IPS DF 4.7 (cell line): ENCODE measurements at regions not wholly inside any gene's neighbourhood (a gene's known extent, or its start where the extent isn't known, plus 50 kb on each side); places are given as distances from the start of the nearest gene placed in this dataset.
"Not testable (repeated sequence)": the region's sequence is repeated elsewhere in the genome, so short reads cannot be mapped to it uniquely, and the experiment has no call there.

Source experiments
- DNase-seq: peaks from one replicate; pipeline ENCODE4 v3.0.0-alpha.2; 2013; ENCODE audit warnings: low spot score; ENCODE audit errors: extremely low read depth

DNA sequence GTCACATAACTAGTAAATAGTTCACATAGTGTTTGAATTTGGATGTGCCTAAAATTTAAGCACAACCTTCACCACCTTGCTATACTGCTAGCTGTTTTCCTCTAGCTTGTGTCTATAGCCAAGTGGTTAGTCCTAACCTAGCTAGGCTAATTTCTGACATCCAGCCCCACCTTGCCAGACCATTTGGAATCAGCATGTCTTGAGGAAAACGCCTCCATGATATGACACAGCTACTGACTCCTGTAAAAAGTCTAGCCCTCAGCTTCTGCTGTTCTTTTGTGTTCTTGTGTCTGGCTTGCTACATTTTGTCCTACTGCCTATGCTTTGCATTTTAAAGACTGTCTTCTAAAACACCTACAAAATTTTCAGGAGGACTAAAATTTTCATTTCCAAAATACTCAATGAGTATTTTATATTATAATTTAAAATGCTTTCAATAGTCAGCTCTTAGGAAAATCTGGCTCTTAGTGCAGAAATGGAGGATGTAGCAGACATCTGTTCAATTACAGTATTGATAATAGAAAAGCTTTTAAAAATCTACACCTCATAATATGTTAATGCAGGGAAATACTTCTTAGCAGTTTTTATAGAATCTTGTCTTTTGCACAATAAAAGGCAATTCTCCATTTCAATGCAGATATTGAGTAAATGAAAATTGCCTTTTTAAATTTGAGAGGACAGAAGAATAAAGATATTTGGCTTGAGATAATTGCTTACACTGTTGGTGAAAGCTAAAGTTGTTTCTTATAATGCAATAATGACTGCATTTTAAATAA is 160.8 kb upstream of the APP start:
- DNase-seq: no peak

DNA sequence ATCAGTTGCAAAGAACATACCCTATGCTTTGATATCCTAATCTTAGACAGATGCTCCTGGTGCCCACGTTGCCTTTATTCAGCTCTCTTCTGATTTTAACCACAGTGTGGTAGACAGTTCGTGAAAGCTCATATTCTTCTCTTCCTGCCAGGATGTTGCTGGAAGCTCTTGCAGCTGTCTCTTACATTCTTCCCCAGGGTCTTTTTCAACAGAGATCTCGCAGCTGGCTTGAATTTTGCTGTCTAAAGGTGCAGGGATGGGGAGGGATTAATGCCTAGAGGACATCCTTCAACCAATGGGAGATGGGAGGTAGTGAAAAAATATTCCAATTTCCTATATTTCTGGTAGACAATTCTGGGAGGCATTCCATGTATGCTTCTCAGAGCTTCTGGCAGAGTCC is 150.0 kb upstream of the APP start:
- DNase-seq: no peak

DNA sequence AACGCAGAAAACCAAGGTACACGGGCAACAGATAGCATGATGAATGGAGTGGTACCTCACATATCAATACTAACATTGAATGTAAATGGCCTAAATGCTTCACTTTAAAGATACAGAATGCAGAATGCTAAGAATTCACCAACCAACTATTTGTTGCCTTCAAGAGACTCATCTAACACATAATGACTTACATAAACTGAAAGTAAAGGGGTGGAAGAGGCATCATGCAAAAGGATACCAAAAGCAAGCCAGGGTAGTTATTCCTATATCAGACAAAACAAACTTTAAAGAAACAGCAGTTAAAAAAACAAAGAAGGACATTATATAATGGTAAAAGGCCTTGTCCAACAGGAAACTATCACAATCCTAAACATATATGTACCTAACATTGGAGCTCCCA is 137.1 kb upstream of the APP start:
- DNase-seq: no peak

DNA sequence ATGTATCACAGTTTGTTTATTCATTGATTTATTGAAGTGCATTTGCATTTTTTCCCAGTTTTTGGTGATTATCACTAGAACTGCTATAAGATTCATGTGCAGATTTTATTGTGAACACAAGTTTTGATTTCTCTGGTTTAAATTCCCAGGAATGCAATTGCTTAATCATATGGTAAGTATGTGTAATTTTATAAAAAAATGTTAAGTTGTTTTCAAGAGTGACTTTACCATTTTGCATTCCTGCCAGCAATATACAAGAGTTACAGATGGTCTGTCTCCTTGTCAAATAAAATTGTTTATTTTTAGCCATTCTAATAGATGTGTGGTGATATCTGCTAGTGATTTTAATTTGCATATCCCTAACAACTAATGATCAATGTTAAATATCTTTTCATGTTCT is 127.3 kb upstream of the APP start:
- DNase-seq: no peak

DNA sequence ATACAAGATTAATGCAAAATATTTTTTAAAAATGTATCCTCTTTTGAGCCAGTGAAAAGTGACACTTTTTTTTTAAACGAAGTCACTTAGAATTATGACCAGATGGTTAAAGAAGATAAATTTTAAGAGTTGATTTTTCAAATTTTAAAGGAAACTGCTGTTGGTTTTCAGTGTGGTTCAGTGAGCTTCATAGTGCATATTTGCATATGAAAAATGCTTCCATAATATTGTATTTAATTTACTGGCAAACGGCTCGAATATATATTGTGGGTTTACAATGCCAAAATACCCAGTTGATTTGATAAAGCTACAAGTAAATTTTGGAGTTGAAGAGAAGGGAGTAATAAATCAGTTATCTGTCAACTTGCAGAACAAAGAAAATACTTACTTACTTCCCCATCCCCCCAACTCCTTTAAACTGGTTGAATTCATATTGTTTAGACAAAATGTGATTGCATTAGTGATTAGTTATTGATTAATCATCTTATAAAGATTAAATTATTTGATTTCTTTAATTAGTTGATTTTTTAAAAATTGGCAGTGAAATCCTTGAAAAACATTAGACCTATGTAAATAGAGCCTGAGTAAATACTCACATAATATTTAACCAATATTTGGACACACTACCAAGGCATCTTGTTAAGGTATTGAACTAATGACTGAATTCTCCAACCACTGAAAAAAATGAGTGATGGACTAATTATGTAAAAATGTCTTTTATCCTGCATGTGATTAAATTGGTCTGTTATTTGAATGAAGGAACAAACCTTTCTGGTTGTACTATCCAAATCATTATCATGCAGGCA is 122.8 kb upstream of the APP start:
- DNase-seq: no peak

DNA sequence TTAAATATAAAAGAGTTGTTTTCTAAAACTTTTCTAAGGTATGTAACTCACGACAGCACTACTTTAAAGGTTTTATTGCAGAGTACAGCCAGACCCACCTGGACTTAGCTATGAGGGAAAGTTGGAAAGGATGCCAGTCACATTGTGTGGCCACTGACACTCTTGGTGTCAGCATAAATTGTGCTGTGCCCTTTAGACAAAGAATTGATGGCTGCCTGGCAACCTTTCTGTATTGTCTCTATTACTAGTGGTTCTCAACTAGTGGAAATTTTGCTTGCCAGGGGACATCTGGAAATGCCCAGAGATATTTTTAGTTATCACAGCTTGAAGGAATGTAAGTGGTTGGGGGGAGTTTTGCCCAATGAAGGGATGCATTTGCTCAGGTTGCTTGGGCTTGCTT is 117.5 kb upstream of the APP start:
- DNase-seq: no peak

DNA sequence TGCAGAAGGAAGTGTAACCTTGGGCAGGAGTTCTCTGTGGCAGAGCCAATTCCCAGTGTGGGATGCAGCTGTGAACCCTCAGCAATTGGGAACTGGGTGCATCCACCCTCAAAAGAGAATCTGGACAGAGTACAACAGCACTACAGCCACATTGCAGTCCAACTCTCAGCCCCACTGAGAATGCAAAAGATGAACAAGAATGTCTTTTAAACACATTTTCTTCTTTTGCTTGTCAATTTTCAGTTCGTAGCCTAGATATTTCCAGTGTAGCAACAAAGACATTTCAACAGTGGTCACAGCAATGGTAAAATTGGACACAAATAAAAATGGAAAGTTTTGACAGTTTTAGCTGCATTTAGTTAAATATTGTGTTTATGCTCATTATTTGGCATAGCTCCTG is 114.0 kb upstream of the APP start:
- DNase-seq: no peak

DNA sequence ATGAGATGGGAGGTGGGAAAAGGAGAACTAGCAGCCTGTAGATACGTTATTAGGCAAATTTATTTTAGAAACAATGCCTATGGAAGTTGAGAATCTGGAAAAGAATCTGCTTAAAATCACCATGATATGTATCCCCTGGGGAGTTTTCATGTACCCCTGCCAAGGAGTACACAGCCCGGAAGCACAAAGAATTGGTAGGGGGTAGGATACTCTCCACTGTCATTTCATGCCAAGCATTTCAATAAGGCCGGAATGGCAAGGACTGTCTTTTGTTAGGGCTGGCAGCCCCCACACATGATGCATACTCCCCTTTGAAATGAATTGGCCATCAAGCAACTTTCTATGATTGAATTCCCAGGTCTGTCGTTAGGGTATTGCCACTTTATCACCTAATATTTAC is 111.5 kb upstream of the APP start:
- DNase-seq: no peak

DNA sequence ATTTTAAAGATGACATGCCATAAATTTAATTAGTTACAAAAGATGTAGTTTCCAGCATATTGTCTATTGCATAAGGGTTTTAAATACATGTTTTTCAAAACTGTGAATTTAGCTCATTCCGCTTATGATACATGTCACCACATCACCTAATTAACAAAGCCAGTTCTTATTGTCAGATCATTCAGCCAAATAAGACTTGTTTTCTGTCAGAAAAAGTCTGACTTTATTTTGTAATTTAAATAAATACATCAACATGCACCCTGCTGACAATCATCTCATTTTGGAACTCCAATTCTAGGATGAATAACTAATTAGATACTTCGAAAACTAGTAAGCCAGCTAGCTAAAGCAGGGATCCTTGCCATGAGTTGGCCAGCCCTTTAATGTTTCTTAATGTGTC is 110.9 kb upstream of the APP start:
- DNase-seq: no peak

DNA sequence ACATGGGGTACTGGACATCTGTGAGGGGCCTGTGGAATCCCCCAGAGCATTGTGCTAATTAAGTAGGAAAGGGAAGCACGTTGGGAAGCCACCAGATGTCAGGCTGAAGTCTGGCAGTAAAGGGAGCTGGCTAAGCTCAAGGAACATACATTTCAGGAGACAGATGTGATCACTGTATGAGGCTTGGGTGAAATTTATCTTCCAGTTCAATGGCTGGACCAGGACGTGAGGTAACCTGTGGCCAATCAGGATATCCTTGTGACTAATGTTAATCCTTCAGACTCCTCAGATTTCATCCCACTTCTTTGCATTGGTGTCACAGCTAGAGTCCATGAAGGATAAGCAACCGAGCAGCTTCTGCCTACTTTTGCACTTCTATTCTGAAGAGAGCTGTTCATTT is 110.2 kb upstream of the APP start:
- no peak for DNase-seq

DNA sequence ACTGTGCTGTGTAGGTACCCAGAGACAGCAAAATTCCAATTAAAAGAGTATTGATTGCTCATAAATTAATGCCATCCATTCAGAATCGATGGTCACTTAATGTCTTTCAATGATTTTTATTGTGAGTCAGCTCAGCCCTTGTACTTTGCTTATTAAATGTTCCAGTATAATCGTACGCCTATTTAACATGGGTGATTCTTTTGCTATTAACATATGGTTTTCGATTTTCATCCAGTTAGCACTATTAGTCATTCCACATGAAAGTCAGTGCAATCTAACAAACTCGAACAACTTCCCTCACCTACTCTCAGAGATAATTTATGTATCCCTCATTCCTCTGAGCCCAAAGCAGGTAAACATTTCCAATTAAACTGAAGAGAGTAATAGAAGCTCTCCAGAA is 109.6 kb upstream of the APP start:
- no peak for DNase-seq

DNA sequence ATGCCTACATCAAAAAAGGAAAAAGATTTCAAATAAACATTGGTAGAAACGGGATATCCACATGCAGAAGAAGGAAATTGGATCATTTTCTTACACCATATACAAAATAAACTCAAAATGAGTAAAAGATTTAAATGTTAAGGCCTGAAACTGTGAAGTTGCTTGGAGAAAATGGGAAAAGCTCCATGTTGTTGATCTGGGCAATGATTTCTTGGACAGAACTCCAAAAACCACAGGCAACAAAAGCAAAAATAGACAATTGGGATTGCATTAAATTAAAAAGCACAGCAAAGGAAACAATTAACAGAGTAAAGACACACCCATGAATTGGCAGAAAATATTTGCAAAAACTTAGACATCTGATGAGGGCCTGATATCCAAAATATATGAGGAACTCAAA is 105.2 kb upstream of the APP start:
- DNase-seq: no peak

DNA sequence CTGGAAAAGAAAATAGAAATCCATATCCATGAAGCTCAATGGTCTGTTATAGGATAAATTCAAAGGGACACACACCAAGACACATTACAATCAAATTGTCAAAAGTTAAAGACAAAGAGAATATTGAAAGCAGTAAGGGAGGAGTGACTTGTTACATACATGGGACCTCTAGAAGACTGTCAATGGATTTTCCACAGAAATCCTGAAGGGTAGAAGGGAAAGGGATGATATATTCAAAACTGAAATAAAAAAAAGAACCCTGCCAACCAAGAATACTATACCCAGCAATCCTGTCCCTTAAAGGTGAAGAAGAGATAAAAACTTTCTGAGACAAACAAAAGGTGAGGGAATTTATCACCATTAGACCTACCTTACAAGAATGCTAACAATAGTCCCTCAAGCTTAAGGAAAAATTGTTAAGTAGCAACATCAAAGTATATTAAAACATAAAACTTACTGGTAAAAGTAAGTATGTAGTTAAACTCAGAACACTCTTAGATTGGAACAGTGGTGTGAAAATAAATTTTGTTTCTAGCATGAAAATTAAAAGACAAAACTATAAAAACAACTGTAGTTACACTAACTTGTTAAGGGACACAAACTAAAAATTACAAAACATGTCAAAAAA is 103.2 kb upstream of the APP start:
- DNase-seq: no peak

DNA sequence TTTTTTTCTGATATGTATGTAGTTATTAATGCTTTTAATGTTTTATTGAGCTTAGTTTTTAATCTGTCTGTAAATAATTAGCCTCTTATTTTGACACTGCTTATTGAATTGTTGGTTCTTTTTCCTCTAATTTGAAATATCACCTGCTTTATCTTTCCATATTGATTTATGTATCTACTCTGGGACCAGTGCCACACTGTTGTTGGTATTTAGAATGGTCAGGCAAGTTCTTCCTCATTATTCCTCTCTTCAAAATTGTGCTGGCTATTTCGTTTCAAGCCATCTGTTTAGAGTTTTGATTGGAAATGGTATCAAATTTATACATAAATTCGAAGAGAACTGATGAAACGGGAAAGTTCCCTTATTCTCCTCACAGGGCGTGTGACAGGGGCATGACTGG is 96.8 kb upstream of the APP start:
- DNase-seq: no peak

DNA sequence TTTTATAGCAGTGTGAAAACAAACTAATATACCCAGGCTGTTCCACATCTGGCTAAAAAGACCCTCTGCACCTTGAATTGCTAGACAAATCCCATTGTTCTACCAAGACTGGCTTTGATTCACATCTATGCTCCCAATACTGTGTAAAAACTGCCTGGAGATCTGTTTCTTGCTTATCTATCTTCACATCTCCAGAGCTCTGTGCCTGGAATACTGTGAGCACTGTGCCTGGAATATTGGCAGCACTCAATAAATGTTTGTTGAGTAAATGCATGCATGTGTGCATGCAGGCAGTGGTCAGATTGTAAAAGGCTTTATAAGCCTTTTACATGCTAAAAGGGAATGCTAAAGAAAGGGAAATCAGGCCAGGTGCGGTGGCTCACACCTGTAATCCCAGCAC is 75.5 kb upstream of the APP start:
- no peak for DNase-seq

DNA sequence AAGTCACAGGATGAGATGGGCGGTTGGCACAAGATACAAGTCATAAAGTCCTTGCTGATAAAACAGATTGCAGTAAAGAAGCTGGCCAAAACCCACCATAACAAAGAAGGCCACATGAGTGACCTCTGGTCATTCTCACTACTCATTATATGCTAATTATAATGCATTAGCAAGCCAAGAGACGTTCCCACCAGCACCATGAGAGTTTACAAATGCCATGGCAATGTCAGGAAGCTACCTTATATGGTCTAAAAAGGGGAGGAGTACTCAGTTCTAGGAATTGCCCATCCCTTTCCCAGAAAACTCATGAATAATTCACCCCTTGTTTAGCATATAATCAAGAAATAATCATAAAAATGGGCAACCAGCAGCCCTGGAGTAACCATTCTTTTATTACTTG is 74.9 kb upstream of the APP start:
- DNase-seq: no peak

DNA sequence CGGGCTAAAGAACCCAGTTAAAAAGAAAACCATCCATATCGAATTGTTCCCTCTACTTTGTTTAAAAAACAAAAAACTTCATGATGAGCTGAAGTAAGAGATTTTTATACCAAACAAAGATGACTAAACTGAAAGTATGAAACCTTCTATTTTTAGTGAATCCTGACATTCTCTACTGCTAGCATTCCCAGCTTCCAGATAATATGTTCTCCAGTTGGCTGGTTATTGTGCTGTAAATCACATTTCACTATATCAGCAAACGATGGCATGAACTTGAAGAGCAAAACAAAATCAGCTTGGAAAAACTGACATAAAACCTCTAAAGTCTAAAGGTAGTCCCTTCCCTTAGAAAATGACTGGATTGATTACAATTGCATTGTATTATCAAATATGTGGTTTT is 68.1 kb upstream of the APP start:
- no peak for DNase-seq

DNA sequence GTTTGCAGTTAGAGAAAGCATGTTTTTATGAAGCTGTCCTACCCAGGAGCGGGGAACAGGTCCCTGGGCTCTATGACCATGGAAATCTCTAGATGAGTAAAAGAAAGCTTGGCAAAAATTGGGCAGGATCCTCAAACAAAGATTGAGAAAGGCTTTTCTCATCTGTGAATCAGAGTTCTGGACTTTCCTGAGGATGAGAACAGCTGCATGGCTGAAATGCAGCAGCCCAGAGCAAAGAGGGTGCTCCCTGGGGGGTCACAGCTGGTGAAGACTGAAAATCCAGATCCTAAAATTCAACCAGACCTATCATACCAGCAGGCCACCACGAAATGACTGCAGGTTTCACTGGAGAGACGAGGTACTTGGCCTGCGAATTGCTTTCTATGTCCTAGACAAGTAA is 65.7 kb upstream of the APP start:
- no peak for DNase-seq

DNA sequence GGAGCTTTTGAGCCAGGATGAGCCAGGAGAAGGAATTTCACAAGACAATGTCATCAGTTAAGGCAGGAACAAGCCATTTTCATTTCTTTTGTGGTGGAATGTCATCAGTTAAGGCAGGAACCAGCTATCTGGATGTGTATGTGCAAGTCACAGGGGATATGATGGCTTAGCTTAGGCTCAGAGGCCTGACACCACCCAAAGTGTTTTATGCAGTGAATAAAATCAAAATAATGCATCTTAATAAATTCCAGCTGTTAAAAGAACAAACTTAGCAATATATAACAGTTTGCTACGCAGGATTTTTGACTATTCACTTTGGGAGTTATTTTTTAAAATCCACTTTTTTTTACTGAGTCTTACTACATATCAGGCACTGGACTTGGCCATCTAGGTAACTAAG is 62.7 kb upstream of the APP start:
- DNase-seq: not testable (repeated sequence)

DNA sequence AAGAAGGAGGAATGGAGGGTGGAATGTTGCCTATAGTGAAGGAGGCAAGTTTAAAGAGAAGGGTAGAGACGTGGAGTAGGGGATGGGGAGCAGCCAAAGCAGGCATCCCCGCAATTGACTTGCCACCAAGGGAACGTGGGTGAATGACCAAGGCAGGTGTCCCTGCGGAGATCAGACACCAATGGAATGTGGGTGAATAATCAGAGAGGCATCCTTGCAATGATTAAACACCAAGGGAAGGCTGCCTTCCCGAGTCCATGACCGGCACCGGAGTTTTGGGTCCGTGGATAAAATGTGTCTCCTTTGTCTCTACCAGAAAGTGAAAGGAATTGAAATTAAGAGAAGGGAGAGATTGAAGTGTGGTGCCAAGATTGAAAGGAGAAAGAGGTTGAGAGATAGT is 61.9 kb upstream of the APP start:
- DNase-seq: not testable (repeated sequence)

DNA sequence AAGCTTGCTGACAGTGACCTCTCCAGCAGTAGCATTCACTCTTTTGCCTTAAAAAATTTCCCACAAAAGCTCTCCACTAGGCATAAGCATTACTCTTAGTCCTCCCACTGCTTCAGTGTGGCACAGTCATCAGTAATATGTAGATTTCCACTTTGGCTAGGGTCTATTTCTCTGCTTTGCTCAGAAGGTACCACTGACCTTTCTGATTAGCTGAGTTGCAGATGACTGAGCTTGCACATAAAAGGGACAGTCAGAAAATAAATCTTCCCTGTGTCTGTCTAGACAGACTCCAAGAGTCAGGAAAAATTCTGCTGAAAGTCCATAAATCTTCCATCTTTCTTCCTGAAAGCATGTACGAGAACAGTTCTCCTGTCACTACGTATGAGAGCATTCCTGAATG is 56.6 kb upstream of the APP start:
- no peak for DNase-seq

DNA sequence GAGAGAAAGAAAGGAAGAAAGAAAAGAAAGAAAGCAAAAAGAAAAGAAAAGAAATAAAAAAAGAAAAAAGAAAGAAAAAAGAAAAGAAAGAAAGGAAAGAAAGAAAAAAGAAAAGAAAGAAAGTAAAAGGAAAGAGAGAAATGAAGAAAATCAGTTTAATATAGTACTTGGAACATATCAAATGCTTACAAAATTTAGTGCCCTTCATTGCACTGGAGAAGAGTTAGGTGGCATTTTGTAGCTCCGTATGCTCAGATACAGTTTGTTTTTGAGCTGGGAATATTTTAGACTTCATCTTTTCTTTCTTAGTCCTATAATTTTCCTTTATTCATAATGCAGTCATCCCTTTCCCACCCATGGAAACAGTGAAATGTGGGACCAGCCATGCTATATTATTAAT is 56.2 kb upstream of the APP start:
- no peak for DNase-seq

DNA sequence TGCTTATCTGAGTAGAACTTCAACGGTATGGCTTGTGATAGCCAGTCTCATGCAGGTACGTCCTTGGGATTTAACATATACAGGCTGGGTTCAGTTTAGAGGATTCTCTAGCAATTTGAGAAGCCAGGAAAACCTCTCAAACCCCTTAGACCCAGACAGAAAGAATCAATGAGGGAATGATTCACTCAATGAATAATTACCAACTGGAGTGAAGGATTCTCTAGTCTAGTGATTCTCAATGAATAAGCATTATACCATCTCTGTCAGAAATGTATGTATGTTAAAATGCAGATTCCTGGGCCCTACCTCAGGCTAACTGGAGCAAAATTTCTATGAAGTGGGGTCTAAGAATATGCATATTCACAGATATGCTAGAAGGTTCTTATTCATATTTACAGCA is 54.5 kb upstream of the APP start:
- no peak for DNase-seq
